D721Med (cell line): ENCODE measurements at regions not wholly inside any gene's neighbourhood (a gene's known extent, or its start where the extent isn't known, plus 50 kb on each side); places are given as distances from the start of the nearest gene placed in this dataset.
"Not testable (repeated sequence)": the region's sequence is repeated elsewhere in the genome, so short reads cannot be mapped to it uniquely, and the experiment has no call there.

ENCODE experiments used
- DNase-seq: peaks from one replicate; pipeline ENCODE4 v3.0.0; 2011; ENCODE audit warnings: low spot score; ENCODE audit not compliant: insufficient read length
- FAIRE-seq: peaks from 2 replicates; lab custom pipeline; 2011; peaks lifted over from hg19 to GRCh38; lab: Jason Lieb, UNC
- TF ChIP-seq, protein P1 (sequence below): IDR thresholded peaks from 2 replicates; pipeline ENCODE4 v1.5.1; 2012; ENCODE audit warnings: mild to moderate bottlenecking, control low read depth; ENCODE audit not compliant: insufficient read depth; ENCODE audit errors: missing control alignments

GRCh38 chr5:118596255-118596654 lies 392.1 kb downstream of the DTWD2 start:
- no peak for FAIRE-seq
- TF ChIP-seq, protein P1, sequence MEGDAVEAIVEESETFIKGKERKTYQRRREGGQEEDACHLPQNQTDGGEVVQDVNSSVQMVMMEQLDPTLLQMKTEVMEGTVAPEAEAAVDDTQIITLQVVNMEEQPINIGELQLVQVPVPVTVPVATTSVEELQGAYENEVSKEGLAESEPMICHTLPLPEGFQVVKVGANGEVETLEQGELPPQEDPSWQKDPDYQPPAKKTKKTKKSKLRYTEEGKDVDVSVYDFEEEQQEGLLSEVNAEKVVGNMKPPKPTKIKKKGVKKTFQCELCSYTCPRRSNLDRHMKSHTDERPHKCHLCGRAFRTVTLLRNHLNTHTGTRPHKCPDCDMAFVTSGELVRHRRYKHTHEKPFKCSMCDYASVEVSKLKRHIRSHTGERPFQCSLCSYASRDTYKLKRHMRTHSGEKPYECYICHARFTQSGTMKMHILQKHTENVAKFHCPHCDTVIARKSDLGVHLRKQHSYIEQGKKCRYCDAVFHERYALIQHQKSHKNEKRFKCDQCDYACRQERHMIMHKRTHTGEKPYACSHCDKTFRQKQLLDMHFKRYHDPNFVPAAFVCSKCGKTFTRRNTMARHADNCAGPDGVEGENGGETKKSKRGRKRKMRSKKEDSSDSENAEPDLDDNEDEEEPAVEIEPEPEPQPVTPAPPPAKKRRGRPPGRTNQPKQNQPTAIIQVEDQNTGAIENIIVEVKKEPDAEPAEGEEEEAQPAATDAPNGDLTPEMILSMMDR: no peak
- DNase-seq: no peak

- FAIRE-seq: no peak
- TF ChIP-seq, protein P1: peak; percentile 12
- no peak for DNase-seq
These were observed 395.4 kb downstream of the DTWD2 start for GRCh38 chr5:118593003-118593328.

DNA sequence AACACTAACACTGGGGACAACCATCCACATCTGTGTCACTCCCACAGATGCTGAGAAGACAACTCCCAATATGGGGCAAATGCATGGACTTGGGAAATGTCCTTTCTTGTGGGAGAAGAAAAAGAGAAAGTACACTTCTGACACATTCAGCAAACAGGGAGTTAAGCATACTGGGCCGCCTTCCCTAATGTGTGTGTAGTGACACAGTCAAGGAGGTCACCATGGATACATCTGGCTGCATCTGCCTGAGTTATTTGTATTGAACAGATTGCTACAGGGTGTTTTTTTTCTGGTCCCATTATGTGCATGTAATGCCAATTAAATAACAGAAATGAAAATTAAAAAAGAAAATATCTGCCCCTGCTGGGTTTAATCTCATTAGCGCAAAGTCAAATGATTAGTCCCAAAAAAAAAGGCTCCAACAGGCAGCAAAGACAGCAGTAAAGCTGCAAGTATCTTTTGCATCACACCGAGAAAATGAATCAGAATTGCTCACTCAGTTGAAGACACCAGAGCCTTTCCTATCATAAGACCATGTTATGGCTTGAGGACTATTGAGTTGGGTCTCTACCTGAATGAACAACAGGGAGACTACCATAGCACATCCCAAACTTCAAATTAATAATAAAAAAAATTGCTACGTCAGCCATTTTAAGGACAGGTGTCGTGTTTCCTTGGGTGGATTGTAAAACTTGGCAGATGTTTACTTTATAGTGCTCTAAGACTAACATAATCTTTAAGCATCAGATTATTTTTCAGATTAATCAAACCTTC lies 395.9 kb downstream of the DTWD2 start:
- TF ChIP-seq, protein P1: no peak
- FAIRE-seq: no peak
- DNase-seq: no peak

DNA sequence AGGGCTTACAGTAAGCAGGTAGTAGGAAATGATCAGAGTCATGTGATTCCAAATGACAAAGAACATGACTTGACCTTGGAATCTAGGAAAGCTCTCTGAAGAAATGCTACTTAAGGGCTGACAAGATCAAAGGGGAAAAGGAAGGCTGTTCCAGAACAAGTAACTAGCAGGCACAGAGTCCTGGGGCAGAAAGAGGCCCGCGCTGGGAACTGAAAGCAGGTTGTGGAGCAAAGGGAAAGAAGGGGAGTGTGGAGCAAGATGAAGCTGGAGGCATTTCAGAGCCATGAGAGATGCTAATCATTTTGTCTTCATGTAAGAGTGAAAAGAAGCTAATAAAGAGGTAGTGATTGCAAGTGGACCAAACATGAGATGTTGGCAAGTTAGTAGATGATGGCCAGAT lies 397.5 kb downstream of the DTWD2 start:
- DNase-seq: no peak
- no peak for FAIRE-seq
- TF ChIP-seq, protein P1: no peak

DNA sequence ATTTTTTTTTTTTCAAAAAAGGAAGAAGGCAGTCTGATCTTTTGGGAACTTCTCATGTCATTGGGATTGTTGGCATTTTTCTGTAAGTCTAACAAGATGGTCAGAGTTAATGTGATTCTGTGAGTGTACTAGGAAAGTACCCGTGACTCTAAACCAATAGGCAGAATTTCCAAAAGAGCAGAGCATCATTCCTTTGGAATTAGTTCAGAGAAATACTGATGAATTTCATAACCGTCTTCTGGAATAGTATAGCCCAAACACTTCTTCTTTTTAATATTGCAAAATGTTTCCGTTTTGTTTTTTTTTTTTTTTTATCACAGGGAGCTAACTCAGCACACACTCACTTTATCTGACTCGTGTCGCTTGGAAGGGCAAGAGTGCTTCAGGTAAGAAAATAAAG lies 407.4 kb downstream of the DTWD2 start:
- no peak for FAIRE-seq
- no peak for DNase-seq
- TF ChIP-seq, protein P1: no peak

DNA sequence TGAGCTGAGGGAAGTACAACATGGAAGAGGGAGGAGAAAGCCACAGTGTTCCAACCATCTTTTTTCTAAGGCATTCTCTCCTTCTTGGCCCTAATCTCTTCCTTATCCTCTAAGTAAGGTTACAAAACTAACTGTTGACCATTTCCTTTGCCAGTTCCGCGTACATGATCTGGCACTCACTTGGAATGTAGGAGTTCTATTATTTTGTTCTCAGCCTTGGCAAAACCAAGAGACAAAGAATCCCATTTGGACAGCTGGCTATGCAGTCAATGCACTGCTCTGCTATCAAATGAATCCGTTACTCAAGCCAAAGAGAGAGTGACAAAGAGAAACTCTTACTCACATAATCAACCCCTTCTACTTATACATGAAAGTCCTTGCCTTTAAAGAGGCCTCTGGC lies 410.3 kb downstream of the DTWD2 start:
- TF ChIP-seq, protein P1: no peak
- DNase-seq (no peak), FAIRE-seq (no peak)

DNA sequence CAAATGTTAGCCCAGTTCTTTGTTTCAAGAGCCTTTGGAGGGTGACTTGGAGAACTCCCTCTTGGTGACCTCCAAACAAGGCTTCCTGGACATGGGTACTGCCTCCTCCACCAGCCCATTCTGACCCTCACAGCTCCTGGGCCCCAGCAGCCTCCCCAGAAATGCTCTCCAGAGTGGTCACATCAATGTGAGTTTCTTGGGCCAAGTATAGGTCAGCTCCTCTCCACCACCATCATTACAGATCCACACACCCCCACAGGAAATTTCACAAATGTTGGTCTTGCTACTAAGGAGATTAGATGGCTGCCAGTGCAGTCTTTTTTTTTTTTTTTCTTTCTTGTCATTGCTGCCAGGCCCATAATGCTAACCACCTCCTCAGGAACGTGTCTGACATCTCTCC lies 410.7 kb downstream of the DTWD2 start:
- DNase-seq (no peak), FAIRE-seq (no peak)
- TF ChIP-seq, protein P1: no peak

DNA sequence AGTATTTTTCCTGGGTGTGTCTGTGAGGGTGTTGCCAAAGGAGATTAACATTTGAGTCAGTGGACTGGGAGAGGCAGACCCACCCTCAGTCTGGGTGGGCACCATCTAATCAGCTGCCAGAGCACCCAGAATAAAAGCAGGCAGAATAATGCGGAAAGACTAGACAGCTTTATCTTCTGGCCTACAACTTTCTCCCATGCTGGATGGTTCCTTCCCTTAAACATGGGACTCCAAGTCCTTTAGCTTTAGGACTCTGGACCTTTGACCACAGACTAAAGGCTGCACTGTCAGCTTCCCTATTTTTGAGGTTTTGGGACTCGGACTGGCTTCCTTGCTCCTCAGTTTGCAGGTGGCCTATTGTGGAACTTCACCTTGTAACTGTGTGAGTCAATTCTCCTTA lies 418.1 kb downstream of the DTWD2 start:
- not testable (repeated sequence) for DNase-seq, FAIRE-seq

DNA sequence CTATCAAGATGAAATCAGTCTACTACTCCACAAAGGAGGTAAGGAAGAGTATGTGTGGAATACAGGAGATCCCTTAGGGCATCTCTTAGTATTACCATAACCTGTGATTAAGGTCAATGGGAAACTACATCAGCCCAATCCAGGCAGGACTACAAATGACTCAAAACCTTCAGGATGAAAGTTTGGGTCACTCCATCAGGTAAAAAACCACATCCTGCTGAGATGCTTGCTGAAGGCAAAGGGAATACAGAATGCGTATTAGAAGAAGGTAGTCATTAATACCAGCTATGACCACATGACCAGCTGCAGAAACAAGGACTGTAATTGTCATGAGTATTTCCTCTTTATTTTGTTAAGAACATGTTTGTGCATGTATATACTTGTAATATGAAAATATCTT lies 418.8 kb downstream of the DTWD2 start:
- DNase-seq, FAIRE-seq: not testable (repeated sequence)
